D721Med (cell line): ENCODE measurements at regions not wholly inside any gene's neighbourhood (a gene's known extent, or its start where the extent isn't known, plus 50 kb on each side); places are given as distances from the start of the nearest gene placed in this dataset.

Experiments
- DNase-seq: peaks from one replicate; pipeline ENCODE4 v3.0.0; 2011; ENCODE audit warnings: low spot score; ENCODE audit not compliant: insufficient read length
- FAIRE-seq: peaks from 2 replicates; lab custom pipeline; 2011; peaks lifted over from hg19 to GRCh38; lab: Jason Lieb, UNC
- CTCF ChIP-seq: IDR thresholded peaks from 2 replicates; pipeline ENCODE4 v1.5.1; 2012; ENCODE audit warnings: mild to moderate bottlenecking, control low read depth; ENCODE audit not compliant: insufficient read depth; ENCODE audit errors: missing control alignments

GRCh38 chr3:170749185-170749584, 120.8 kb downstream of the RPL22L1 start:
- FAIRE-seq (no peak), DNase-seq (no peak)
- TF ChIP-seq CTCF, result no peak

GRCh38 chr3:170746175-170746942, 123.6 kb downstream of the RPL22L1 start:
- no peak for FAIRE-seq

GRCh38 chr3:170745211-170745718, 124.7 kb downstream of the RPL22L1 start:
- FAIRE-seq (no peak), DNase-seq (no peak)
- TF ChIP-seq CTCF, result no peak

More at GRCh38 chr3:170746175-170746942, 123.6 kb downstream of the RPL22L1 start:
- no peak for TF ChIP-seq CTCF
- no peak for DNase-seq

GRCh38 chr3:170741756-170742529, 128.1 kb downstream of the RPL22L1 start:
- no peak for TF ChIP-seq CTCF
- DNase-seq, result no peak
- no peak for FAIRE-seq

GRCh38 chr3:170740726-170741591, 129.0 kb downstream of the RPL22L1 start:
- TF ChIP-seq CTCF, result no peak
- FAIRE-seq (no peak), DNase-seq (no peak)

GRCh38 chr3:170740285-170740684, 129.7 kb downstream of the RPL22L1 start:
- no peak for FAIRE-seq
- no peak for TF ChIP-seq CTCF
- DNase-seq, result no peak
